PC-3 (cell line): ENCODE measurements at regions not wholly inside any gene's neighbourhood (a gene's known extent, or its start where the extent isn't known, plus 50 kb on each side); places are given as distances from the start of the nearest gene placed in this dataset.

ENCODE experiments used
- ATAC-seq: fragments of 200-7000 bp; cut with Tn5 transposase; 2 replicates; pipeline ENCODE4 v1.9.1; 2020; ENCODE audit warnings: mild to moderate bottlenecking, moderate library complexity
- BruUV-seq: library from RNA; stranded (reverse); fragments of 400-500 nt; replicated peaks from 2 replicates; lab custom pipeline; 2021; lab: Mats Ljungman, UMichigan
- CTCF ChIA-PET: fragments of 300-600 bp; sonication (Branson Sonifier 250); formaldehyde crosslinking; loops from one replicate; lab custom pipeline; 2022; ENCODE audit warnings: antibody characterized with exemption; lab: Charles Lee
- POLR2A ChIA-PET: fragments of 300-600 bp; sonication (Branson Sonifier 250); formaldehyde crosslinking; loops from one replicate; lab custom pipeline; 2022; ENCODE audit warnings: antibody characterized with exemption; ENCODE audit not compliant: unreplicated experiment; lab: Charles Lee
- DNase-seq: peaks from one replicate; pipeline ENCODE4 v3.0.0-alpha.2; 2015
- H2AFZ ChIP-seq: fragments of 300-600 bp; sonication (generic); 2 replicates; pipeline ENCODE4 v1.6.0; 2016; ENCODE audit warnings: antibody characterized with exemption, low read length
- H3F3A ChIP-seq: fragments of 300-600 bp; sonication (generic); one replicate; pipeline ENCODE4 v1.6.0; 2017; ENCODE audit warnings: antibody characterized with exemption, low read length, control low read depth, mild to moderate bottlenecking; ENCODE audit not compliant: unreplicated experiment
- H3K27ac ChIP-seq: fragments of 300-600 bp; sonication (generic); 2 replicates; pipeline ENCODE4 v1.5.1; 2016; ENCODE audit warnings: mild to moderate bottlenecking, low read length
- H3K27me3 ChIP-seq: fragments of 300-600 bp; sonication (generic); 2 replicates; pipeline ENCODE4 v1.6.1; 2016; ENCODE audit warnings: low read length, mixed read lengths
- H3K36me3 ChIP-seq: fragments of 300-600 bp; sonication (generic); 2 replicates; pipeline ENCODE4 v1.6.1; 2016; ENCODE audit warnings: low read depth, mixed run types, low read length, mixed read lengths
- H3K4me1 ChIP-seq: fragments of 300-600 bp; sonication (generic); 2 replicates; pipeline ENCODE4 v1.5.1; 2016; ENCODE audit warnings: low read length; ENCODE audit not compliant: insufficient read depth
- H3K4me2 ChIP-seq: fragments of 300-600 bp; sonication (generic); 2 replicates; pipeline ENCODE4 v1.6.0; 2016; ENCODE audit warnings: low read length
- H3K4me3 ChIP-seq: fragments of 300-600 bp; sonication (generic); 2 replicates; pipeline ENCODE4 v1.5.1; 2016; ENCODE audit warnings: mild to moderate bottlenecking, low read length, mixed read lengths
- H3K79me2 ChIP-seq: fragments of 300-600 bp; sonication (generic); 2 replicates; pipeline ENCODE4 v1.6.1; 2017; ENCODE audit warnings: low read length, mixed read lengths
- H3K9ac ChIP-seq: fragments of 300-600 bp; sonication (generic); 2 replicates; pipeline ENCODE4 v1.6.0; 2016; ENCODE audit warnings: mild to moderate bottlenecking, low read length
- H3K9me2 ChIP-seq: fragments of 300-600 bp; sonication (generic); replicated peaks from 2 replicates; pipeline ENCODE4 v1.6.1; 2016; ENCODE audit warnings: mixed run types, low read length, mixed read lengths
- H3K9me3 ChIP-seq: fragments of 300-600 bp; sonication (generic); 2 replicates; pipeline ENCODE4 v1.6.1; 2016; ENCODE audit warnings: low read length, mixed read lengths
- H4K20me1 ChIP-seq: fragments of 300-600 bp; sonication (generic); 2 replicates; pipeline ENCODE4 v1.6.1; 2016; ENCODE audit warnings: low read length, mixed read lengths
- EZH2 ChIP-seq: fragments of 300-600 bp; sonication (generic); IDR thresholded peaks from one replicate; pipeline ENCODE4 v1.6.1; 2017; ENCODE audit warnings: antibody characterized with exemption, mild to moderate bottlenecking, low read length; ENCODE audit not compliant: unreplicated experiment
- EZH2phosphoT487 ChIP-seq: fragments of 300-600 bp; sonication (generic); IDR thresholded peaks from 2 replicates; pipeline ENCODE4 v1.6.1; 2018; ENCODE audit warnings: mild to moderate bottlenecking, antibody characterized with exemption, low read length, borderline replicate concordance
- intact Hi-C: fragments of 100-400 bp; cut with micrococcal nuclease; formaldehyde crosslinking; loops from 2 replicates; pipeline ENCODE4 v1.9.0; 2023
- TF ChIP-seq, protein P1 (sequence below): fragments of 300-600 bp; sonication (generic); conservative IDR thresholded peaks from 2 replicates; pipeline ENCODE4 v1.5.1; 2017; ENCODE audit warnings: antibody characterized with exemption, low read depth, mild to moderate bottlenecking, low read length

DNA sequence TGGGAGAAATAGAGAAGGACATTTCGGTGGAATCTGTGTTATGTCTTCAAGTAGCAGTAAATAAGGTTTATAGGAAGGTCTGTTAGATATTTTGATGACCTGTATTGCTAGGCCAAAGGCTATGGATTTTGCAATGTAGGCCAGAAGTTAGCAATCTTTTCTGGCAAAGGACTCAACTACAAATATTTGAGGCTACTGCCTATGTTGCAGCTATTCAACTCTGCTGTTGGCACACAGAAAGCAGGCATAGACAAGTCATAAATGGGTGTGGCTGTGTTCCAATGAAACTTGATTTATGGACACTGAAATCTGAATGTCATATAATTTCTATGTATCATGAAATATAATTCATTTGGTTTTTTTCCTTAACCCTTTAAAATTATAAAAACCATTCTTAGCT is 438.7 kb upstream of the C2CD4B start:
- peaks cover 56% of the 10 kb centered on the region for H3K4me1 ChIP-seq

DNA sequence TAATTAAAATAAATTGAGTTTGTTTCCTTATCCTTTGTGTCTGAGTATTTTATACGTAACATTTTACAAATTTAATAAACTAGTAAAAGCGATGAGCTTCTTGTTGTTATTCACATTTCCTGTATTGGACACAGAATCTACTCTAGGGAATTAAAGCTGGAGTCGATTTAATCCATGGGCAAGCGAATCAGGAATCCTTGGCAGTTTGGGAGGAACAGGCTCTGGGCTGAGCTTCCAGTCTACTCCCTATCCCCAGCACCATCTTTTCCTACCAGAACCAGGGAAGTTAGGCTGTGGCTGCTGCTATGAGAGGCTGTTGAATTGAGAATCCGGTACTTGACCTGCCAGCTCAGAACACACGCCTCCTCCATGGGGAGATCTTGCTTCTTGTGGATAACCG is 437.3 kb upstream of the TPM1 start:
- Histone ChIP-seq H3K79me2 (no peaks in the 10 kb centered on the region), H3K9me2 (no peaks in the 10 kb centered on the region), H4K20me1 (no peaks in the 10 kb centered on the region), H3K27me3 (no peaks in the 10 kb centered on the region), H3K9me3 (no peaks in the 10 kb centered on the region), H3K36me3 (no peaks in the 10 kb centered on the region), H3K27ac (no peak overlapping the region), H3K9ac (no peak overlapping the region), H3F3A (no peaks in the 10 kb centered on the region), H3K4me3 (no peak overlapping the region), H3K4me2 (no peak overlapping the region), H3K4me1 (peaks cover 56% of the 10 kb centered on the region), H2AFZ (no peak overlapping the region)
- TF ChIP-seq, protein P1, sequence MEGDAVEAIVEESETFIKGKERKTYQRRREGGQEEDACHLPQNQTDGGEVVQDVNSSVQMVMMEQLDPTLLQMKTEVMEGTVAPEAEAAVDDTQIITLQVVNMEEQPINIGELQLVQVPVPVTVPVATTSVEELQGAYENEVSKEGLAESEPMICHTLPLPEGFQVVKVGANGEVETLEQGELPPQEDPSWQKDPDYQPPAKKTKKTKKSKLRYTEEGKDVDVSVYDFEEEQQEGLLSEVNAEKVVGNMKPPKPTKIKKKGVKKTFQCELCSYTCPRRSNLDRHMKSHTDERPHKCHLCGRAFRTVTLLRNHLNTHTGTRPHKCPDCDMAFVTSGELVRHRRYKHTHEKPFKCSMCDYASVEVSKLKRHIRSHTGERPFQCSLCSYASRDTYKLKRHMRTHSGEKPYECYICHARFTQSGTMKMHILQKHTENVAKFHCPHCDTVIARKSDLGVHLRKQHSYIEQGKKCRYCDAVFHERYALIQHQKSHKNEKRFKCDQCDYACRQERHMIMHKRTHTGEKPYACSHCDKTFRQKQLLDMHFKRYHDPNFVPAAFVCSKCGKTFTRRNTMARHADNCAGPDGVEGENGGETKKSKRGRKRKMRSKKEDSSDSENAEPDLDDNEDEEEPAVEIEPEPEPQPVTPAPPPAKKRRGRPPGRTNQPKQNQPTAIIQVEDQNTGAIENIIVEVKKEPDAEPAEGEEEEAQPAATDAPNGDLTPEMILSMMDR: no peak
- TF ChIP-seq EZH2phosphoT487 (no peak), EZH2 (no peak)
- CTCF ChIA-PET: no interaction called here
- ATAC-seq (no peak), DNase-seq (no peak)
- POLR2A ChIA-PET: interaction anchor here (0.6 kb wide), 1 partner anchor 50 kb away, joined by 4 read pairs; no protein-coding TSS in a partner anchor
- BruUV-seq: no TSS peak
- intact Hi-C loops: no loop called here

More for the DNA sequence above, 438.7 kb upstream of the C2CD4B start:
- TF ChIP-seq EZH2: no peak
- no peak for TF ChIP-seq EZH2phosphoT487
- TF ChIP-seq, protein P1: no peak
- Histone ChIP-seq H3K9ac (no peak overlapping the region), H3K4me2 (peak overlapping the region; percentile 69), H2AFZ (no peak overlapping the region), H4K20me1 (no peaks in the 10 kb centered on the region), H3K27me3 (no peaks in the 10 kb centered on the region), H3F3A (no peaks in the 10 kb centered on the region), H3K36me3 (no peaks in the 10 kb centered on the region), H3K9me3 (no peaks in the 10 kb centered on the region), H3K27ac (peak overlapping the region; percentile 77), H3K79me2 (no peaks in the 10 kb centered on the region), H3K4me3 (peak overlapping the region; percentile 32; the same call in 1 of the 2 replicates), H3K9me2 (no peaks in the 10 kb centered on the region)
- ChIA-PET POLR2A (no interaction called here), CTCF (no interaction called here)
- BruUV-seq: no TSS peak
- DNase-seq: peak; percentile 91
- peak; percentile 52 for ATAC-seq
- intact Hi-C loops: loop anchor here (5.0 kb wide), 1 partner anchor 146 kb away; no protein-coding TSS in a partner anchor

DNA sequence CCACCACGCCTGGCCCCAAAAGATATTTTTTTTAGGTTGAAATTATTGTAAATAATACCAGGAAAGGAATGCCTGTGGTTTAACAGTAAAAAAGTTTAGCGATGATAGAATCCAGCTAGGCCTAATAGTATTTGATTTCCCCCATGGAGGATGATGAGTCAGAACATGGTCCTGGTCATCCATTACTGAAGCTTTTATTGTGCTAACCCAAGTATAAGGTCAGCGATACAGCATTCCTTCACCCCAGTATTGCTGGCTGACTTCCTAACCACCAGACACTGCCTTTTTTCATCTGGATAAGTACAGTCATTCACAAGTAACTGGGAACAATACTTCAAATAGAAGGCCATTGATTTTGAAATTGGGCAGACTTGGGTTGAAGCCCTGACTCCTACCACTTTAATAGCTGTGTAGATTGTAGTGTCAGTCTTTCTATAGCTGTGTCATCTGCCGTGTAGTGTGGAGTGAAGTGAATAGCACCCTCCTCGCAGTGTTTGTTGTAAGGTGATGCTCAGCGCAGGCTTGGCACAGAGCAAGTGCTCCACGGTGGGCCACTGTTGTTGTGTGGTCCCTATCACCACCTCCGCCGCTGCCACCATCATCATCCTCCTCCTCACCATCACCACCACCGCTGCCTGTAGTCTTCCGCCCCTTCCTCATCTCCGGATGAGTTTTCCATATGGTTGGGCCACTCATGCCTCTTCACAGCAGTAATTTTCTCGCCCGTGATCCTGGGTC is 436.0 kb upstream of the TPM1 start:
- Histone ChIP-seq H3K9me2 (no peaks in the 10 kb centered on the region), H3K36me3 (no peaks in the 10 kb centered on the region), H2AFZ (no peak overlapping the region), H3K27ac (peak overlapping the region; percentile 62), H3K9ac (no peak overlapping the region), H3K4me3 (no peak overlapping the region), H3F3A (no peaks in the 10 kb centered on the region), H3K4me2 (peak overlapping the region; percentile 11; the same call in 1 of the 2 replicates), H3K79me2 (no peaks in the 10 kb centered on the region), H4K20me1 (no peaks in the 10 kb centered on the region), H3K27me3 (no peaks in the 10 kb centered on the region), H3K4me1 (peaks cover 52% of the 10 kb centered on the region), H3K9me3 (no peaks in the 10 kb centered on the region)
- intact Hi-C loops: loop anchor here (2.0 kb wide), 2 partner anchors 40 to 216 kb away; partner anchors contain the start of gene TLN2
- CTCF ChIA-PET: interaction anchor here (1.0 kb wide), 1 partner anchor 12 kb away, joined by 4 read pairs; no protein-coding TSS in a partner anchor
- no TSS peak for BruUV-seq
- peak; percentile 94 for DNase-seq
- peak; percentile 89 for ATAC-seq
- POLR2A ChIA-PET: interaction anchor here (0.9 kb wide), 1 partner anchor 95 kb away, joined by 9 read pairs; no protein-coding TSS in a partner anchor
- TF ChIP-seq, protein P1: no peak
- TF ChIP-seq EZH2: no peak
- no peak for TF ChIP-seq EZH2phosphoT487
